ENCODE measurements at regions not wholly inside any gene's neighbourhood (a gene's known extent, or its start where the extent isn't known, plus 50 kb on each side); places are given as distances from the start of the nearest gene placed in this dataset.

DNA sequence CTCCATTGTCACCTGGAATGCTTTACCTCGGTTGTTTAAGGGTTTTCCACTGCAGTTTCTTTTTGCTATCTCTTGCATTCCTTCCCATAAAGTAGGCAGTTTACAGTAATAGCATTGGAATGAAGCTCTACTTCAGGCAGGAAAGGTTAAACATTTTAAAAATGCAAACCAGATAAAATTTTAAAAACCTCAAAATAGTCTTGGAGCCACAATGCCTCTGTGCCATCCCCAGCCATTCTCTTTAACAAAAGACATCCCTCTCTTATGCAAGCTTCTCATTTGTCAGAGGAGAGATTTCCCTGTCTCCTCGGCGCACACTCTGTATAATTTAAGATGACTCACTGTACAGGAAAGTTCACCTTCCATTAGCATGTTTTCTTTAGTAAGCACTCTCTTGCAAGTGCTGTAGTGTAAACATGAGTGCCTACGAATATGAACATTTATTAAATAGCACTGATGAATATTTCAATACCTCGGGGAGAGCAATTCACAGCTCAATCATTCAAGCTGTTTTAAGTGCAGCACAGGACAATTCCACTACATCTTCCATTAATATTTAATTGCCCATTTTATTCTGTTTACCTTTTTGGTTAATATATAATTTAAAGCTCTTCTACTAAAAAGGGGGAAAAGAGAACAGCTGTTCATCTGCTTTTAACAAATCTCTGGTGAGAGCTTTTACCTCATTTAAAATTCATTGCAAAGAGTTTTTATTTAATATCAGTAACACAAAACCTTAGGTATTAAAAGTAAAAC, 343.6 kb downstream of the SPATA31D1 start:
- peak; percentile 93 for DNase-seq

DNA sequence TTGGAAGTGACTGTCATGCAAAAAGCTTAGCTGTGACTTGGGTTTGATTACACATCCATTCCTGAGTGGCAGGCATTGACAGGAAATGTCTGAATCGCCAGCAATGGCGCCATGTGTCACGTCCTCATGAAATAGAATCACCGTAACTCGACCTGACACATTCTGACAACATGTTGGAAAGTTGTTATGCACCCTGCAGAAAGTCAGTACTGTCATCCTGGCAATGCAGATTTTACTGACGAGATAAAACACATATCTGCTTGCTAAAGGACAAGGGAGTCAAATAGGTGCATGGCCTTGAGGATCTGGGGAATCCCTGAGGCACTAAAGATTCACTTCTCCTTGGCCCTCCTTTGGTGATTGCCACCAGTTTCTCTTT, 344.2 kb downstream of the SPATA31D1 start:
- DNase-seq, result peak; percentile 21

DNA sequence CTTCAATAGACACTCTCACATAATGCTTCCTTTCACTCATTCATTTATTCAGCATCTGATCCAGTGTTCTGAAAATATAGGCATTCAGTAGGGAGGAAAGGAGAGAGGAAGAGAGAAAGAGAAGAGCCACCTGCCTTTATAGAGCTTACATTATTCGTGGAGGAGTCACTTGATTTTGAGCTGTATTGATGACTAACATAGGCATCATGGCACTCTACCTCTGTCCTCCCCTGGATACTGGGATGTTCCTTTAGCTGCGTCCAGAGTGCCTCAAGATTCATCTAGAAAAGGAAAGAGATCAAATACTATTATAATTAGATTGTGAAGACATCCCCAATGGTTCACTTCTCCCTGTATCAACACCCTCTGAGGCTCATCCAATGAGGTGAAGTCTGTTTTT, 345.1 kb downstream of the SPATA31D1 start:
- no peak for DNase-seq

DNA sequence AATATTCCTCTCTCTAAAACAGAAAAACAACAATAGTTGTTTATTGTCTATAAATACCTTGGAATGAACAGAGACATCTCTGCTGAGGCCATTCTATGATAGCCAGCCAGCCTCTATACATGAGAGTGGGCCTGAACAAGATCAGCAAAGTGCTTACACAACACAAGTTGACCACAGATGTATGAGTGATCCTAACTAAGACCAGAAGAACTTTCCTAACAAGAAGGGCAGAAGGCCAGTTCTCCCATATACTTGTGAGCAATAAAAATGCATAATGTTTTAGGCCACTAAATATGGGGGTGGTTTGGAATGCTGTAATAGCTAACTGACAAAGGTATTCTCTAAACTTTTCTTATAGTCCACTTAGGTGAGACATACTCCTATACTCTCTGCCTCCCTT, 345.7 kb downstream of the SPATA31D1 start:
- peak; percentile 79 for DNase-seq

DNA sequence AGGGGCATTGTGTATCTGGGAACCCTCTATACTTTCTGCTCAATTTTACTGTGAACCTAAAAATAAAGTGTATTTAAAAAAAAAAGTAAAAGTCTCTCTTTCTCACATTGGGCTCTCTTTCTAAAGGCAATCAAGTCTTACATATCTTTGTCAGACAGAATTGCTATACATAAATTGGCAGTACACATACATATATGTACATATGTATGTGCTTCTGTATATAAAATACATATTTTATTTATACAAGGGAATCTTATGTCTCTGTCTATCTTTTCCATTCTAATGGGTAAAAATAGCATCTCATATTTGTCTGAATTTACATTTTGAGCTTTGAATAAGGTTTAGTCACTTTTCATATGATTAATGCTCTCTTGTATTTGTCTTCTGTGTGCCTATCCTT, 348.8 kb downstream of the SPATA31D1 start:
- DNase-seq, result no peak

DNA sequence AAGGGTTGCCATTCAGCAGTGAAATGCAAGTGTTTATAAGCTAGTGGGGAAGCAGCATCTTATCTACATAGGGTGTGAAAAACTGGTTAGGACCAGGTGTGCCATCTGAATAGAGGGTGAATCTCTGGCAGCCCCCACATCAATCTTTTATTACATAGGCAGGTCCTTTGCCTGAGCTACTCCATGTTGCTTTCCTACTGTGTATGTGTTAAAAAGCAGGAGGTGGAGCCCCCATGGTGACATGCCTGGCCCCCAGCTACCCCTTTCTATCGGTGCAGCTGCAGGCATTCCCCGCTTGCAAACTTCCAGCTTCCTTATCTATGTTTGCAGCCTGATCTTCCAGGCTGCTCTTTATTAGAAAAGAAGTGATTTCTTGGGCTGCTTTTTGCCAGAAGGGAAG, 353.5 kb downstream of the SPATA31D1 start:
- DNase-seq, result no peak

DNA sequence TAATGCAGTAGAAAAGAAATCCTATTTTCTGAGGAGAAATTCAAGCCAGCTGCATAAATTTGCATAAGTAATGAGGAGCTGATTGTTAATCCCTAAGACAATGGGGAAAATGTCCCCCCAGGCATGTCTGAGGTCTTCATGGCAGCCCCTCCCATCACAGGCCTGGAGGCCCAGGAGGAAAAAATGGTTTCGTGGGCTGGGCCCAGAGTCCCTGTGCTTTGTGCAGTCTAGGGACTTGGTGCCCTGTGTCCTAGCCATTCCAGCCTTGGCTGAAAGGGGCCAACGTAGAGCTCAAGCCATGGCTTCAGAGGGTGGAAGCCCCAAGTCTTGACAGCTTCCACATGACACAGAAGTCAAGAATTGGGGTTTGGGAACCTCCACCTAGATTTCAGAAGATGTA, 357.5 kb downstream of the SPATA31D1 start:
- no peak for DNase-seq

DNA sequence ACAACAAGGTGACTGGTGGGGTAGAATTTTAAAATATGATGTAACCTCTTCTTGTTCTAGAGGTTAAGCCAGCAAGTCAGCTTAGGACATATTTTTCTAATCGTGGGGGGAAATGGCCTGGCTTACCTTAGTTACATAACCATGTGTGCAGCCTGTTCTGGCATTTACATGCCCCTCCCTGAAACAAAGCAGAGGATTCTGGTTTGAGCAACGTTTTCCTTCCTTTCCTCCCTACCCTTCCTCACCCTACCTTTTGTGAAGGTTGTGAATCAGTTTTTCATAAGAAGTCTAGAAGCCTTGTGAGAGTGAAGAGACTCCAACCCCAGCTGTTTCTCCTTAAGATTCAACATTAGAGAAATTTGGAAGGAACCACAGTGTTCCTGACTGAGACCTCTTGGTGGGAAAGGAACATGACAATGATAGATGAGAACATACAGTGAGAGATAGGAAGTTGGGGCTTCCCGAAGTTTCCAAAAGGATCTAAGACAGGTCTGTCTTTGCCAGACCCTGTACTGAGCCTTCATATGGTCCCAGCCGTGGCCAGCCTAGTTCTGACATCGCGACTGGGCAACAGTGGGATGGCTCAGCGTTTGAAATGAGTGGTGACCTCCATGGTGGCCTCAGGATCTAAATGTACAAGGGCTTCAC, 365.2 kb downstream of the SPATA31D1 start:
- DNase-seq, result peak; percentile 24

DNA sequence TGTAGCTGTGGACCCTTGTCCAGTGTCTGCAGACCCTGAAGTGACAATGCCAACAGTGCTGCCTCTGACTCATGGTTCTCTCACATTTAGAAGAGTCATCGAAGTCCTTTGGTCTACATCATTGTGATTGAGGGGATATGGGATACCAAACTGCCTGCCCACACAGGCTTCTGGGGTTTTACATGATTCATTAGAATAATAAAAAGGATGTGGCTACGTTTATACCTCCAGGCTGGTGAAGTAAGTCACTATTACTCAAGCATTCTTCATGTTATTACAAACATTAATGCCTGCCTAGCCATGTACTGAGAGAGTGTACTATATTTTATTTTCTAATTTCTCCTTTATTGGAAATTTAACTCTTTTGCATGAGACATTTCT, 365.7 kb downstream of the SPATA31D1 start:
- peak; percentile 85 for DNase-seq

DNA sequence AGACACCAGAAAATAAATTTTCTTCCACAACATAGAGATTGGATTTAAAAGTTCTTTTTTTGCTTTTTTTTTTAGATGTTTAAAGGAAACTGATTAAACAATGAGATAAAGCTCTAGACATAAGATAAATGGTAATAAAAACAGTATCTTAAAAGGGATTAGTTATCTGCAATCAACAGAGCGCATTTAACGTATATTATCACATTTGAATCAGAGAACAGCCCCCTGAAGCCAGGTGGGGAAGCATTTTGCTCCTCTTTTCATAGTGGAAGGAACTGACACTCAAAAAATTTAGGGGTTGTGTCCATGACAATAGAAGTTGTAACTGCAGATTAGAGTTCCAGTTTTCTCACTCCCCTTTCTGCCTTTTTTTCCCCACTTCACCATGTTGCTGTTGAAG, 367.6 kb downstream of the SPATA31D1 start:
- no peak for DNase-seq

DNA sequence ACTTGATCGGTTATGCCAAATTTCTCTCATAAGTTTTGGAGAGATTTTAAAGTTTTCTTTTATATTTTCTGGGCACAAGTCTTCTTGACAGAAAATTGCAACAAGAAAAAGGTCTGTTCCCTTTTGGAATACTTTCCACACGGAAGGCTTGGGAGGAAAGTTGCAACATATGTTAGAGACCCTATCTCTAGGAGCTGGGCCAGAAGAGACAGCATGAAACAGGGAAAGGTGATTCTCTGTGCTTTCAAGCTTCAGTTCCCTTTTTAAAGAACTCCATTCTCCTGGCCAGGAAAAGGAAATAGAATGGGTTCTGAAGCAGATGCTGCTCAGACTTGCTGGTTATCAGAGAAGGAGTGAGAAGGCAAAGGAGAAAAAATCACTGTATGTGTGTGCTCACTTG, 368.3 kb downstream of the SPATA31D1 start:
- DNase-seq, result no peak

DNA sequence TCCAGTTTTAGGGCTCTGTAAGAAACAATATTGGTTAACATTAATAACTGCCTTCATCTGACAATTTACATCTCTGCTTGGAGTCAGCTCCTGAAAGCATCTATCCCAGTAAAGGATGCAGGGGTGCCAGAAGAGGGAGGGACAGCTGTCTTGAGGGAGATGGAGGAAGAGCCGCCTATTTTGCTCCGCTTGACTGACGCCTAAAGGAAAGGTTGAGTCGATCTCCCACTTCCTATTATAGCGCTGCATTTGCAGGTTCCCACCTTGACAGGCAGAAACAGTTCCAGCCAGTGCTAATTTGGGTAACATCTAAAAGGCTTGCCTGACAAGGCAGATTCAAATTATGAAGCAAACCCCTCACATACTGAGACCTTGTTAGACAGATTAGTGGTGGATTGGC, 374.6 kb downstream of the SPATA31D1 start:
- no peak for DNase-seq

DNA sequence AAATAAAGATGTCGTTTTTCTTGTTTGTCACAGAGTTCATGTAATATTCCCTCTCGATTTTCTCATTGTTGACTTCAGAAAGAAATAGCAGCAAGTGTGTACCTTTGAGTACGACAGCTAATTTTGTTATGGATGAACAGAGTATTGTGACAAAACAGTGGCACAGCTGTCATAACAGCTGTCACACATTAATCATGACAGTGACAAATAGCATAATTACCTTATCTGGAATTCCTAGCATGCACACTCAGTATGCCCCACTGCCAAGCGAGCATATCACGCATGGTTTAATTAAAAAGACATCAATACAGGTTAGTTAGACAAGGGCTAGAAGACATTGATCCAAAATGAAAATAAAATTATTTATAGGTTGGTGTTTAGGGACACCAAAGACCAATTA, 375.1 kb downstream of the SPATA31D1 start:
- DNase-seq, result no peak

DNA sequence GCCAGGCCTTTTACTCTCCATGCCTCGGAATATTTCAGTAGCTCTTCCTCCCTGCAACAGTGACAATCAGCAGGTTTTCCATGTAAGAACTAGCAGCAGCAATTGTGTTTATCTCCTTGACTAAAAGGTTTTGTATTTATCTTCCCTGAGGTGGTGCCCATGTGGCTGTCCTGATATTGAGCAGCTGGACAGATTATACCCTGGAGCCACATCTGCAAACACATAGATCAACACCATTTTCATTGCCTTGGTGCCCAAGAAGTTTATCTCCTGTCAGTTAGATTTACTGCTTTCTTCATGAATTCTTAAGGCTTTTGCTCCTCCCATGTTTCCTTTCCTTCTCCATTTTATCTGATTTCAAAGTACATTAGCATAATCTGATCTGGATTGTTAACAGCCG, 378.4 kb downstream of the SPATA31D1 start:
- no peak for DNase-seq

DNA sequence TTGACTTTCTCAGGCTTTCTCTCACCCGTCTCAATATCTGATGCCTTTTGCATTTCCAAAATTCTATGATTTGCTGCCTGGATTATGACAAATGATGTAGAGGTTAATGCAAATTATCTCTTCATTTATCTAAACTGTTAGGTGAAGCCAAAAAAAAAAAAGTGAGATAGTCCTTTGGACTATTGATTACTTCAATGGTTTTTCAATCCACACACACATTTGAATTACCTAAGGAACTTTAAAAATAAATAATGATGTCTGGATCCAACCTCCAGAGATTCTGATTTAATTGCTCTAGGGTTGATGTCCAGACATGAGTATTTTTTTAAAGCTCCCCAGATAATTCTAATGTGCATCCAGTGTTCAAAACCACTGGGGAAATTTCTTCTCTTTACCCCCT, 379.4 kb downstream of the SPATA31D1 start:
- no peak for DNase-seq

DNA sequence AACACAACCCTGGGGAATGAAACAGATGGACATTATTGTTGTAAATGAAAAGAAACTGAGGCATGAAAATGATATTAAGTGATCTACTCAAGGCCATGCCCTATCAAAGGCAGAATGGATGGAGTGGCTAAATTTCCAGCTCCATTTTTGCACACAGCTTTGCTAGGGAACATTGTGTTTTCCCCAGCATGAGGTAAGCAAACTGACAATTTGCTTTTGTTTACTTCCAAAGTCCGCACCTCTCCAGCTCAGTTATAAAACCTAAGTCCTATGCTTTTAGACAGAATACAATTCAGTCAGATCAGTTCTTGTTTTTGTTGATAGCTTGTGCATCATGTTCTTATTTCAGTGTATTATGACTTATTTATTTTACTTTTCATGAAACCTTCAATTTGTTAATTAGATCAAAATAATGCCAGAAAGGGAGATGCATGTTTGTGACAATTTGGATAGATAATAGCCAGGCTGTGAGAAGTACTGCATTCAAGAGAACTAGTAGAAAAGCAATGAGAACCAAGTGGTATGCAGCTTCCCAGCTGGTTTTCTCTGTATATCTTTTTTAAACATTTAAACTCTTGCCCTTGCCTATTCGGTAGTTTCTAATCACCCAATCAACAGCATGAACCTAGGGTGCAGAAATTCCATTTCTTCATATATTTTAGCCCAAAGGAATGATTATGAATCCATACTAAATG, 380.8 kb downstream of the SPATA31D1 start:
- no peak for DNase-seq

DNA sequence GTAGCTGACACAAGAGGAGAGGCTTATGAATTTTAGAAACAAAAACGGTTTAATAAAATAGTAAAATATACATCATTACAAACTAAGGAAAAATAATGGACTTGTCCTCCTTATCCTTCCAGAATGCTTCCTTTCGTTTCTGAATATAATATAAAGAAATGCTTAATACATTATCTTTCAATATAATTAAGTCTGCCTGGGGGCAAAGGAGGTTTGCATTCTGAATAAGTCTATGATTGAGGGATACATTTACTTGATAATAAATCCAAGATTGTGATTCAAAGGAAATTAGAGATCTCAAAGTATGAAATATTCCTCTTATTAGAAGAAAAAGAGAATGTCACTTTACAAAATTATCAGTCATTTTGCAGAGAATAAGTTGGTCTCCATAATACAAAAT, 386.5 kb downstream of the SPATA31D1 start:
- no peak for DNase-seq

DNA sequence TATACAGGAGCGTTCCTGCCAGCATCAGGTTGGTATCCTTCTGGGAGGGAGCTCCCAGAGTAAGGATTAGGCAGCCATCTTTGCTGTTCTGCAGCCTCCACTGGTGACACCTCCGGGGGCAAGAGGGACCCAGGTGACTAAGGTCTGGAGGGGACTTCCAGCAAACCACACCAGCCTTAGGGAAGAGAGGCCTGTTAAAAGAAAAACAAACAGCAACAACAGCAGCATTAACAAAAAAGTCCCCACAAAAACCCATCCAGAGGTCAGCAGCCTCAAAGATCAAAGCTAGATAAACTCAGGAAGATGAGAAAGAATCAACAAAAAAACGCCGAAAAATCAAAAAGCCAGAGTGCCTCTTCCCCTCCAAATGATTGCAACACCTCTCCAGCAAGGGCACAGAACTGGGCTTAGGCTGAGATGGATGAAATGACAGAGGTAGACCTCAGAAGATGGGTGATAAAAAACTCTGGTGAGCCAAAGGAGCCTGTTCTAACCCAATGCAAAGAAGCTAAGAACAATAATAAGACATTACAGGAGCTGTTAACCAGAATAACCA, 388.2 kb downstream of the SPATA31D1 start:
- no peak for DNase-seq

DNA sequence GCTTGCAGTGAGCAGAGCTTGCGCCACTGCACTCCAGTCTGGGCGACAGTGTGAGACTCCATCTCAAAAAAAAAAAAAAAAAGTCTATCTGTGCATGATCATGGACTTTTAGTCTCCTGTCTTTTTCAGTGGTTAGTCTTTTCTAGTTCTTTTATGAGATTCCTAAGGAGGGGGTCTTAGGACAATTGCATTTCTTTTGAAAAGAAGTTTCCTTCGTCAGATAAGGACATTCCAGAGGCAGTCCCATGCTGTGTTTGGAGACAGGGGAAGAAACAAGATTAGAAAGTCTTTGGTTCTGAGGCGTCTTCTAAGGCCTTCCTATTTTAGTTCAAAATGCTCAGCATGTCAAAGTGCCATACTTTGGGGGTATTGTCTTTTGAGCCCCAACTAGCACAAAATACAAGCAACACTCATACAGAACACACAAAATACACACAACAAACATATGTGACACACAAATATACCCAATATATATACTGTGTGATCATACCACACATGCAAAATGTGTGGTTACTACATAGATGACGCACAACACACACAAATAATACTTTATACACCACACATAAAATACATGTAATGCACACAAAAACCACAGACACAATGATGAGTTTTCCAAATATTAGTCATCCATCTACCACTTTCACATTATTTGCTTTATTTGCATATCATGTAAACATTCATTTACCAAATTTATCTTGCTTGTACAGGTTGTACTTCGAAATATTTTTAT, 394.5 kb downstream of the SPATA31D1 start:
- DNase-seq, result no peak

DNA sequence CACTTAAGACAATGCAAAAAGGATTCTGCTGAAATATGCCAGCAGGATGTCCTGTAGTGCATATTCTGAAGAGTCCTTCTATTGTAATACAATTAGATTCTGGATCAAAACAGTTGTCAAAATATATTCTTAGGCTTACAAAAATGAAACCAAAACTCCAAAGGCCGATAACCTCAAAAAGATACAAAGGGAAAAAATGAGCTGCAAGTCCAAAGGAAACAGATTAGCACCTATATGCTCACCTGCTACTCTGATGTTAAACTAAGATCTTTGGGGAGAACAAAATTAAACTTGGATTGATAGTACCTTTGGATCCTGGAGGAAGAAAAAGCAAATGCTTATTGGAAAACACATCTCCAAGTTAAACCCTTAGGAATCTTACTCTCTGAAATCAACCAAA, 397.1 kb downstream of the SPATA31D1 start:
- DNase-seq, result no peak

DNA sequence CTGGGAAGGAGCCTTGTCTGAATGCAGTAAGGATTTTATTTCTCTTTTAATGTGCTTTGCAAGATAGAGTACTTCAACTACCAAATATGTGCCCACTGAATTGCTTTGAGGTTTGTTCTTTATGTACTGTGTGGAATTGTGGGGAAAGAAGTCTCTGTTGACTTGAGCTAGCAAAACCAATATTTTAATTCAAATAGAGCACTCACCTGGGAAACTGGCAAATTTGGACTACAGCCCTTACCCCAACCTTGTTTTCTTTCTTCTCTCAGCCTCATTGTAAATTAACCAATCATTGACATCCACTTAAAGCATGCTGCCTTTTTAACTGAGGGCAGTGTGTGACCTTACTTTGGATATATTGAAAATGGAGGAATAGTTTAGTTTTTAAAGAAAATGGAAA, 409.0 kb downstream of the SPATA31D1 start:
- no peak for DNase-seq

DNA sequence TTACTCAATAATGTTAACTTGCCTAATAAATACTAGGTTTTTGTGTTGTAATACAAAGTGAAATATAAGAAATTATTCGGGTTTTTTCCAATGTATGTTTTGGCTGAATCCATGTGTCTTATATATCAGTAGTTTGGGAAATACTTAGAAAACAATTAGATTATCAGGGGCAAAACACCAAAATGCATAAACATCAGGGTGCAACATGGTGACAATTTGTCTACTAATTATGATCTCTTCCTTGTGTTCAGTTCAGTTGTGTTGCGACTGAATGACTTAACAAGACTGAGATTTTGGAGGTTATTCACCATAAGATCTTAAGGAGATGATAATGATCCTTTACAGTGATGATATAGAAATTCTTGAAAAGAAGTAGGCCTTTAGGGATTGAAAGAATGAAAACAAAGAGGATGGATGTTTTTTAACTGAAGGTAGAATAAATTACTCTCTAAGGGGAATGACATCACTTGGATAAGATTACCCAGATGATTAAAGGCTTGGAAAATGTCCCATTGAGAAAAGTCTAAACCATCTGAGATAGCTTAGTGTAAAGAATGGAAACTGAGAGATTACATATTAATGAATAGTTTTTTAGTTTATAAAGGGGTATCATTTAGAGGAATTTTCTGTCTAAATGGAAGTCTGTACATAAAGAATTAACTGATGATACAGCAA, 415.8 kb downstream of the SPATA31D1 start:
- peak; percentile 73 for DNase-seq

DNA sequence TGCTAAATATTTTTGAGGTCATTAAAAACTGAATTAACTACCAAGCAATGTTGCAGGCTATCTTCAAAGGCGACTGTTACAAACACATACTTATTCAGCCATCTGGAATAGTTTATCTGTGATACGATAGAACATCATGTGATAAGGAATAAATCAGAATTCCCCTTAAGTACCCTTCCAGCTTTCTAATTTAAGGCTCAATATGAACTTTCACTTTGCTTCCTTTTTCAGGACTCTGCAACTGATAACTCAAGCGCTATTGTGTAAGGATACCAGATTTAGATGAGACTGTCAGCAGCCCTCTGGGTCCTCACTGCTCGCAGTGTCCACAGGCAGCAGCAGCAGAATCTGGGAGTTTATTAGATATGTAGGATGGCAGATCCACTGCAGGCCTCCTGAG, 416.3 kb downstream of the SPATA31D1 start:
- peak; percentile 24 for DNase-seq

Measured in fibroblast of upper back skin (primary cell).